Neural cell (in vitro differentiated cells): ENCODE measurements at regions not wholly inside any gene's neighbourhood (a gene's known extent, or its start where the extent isn't known, plus 50 kb on each side); places are given as distances from the start of the nearest gene placed in this dataset.

Source experiments
- POLR2AphosphoS5 ChIP-seq: IDR thresholded peaks from 2 replicates; pipeline ENCODE4 v1.6.1; 2012
- TAF1 ChIP-seq: IDR thresholded peaks from 2 replicates; pipeline ENCODE4 v1.6.1; 2012; ENCODE audit warnings: low read depth

GRCh38 chr16:66255647-66256046 lies 110.8 kb upstream of the CDH5 start:
- TF ChIP-seq POLR2AphosphoS5: no peak
- TF ChIP-seq TAF1: no peak
